Left colon (tissue), 2 donors: ENCODE measurements at regions not wholly inside any gene's neighbourhood (a gene's known extent, or its start where the extent isn't known, plus 50 kb on each side); places are given as distances from the start of the nearest gene placed in this dataset.
A peak's percentile ranks its signal among the peaks of the same experiment; 100 is the strongest.

Experiments
- ATAC-seq: fragments of 200-7000 bp; cut with Tn5 transposase; one replicate; pipeline ENCODE4 v1.9.1; 2020; ENCODE audit warnings: mild to moderate bottlenecking, moderate library complexity
- DNase-seq, 2 donors: peaks; one replicate each; pipeline ENCODE4 v3.0.0-alpha.2; 2020
- intact Hi-C, 2 donors: fragments of 100-400 bp; cut with DNase I in 1 of 2; cut with micrococcal nuclease in 1 of 2; formaldehyde crosslinking; loops; one replicate each; pipeline versions ENCODE4 v1.11.2 to v1.14.0; 2022; cut with DNase I, micrococcal nuclease
- donor health status: DM: no; HTN: no; CAD: no.
- donor health status: DM: yes; HTN: yes; CAD: no.

DNA sequence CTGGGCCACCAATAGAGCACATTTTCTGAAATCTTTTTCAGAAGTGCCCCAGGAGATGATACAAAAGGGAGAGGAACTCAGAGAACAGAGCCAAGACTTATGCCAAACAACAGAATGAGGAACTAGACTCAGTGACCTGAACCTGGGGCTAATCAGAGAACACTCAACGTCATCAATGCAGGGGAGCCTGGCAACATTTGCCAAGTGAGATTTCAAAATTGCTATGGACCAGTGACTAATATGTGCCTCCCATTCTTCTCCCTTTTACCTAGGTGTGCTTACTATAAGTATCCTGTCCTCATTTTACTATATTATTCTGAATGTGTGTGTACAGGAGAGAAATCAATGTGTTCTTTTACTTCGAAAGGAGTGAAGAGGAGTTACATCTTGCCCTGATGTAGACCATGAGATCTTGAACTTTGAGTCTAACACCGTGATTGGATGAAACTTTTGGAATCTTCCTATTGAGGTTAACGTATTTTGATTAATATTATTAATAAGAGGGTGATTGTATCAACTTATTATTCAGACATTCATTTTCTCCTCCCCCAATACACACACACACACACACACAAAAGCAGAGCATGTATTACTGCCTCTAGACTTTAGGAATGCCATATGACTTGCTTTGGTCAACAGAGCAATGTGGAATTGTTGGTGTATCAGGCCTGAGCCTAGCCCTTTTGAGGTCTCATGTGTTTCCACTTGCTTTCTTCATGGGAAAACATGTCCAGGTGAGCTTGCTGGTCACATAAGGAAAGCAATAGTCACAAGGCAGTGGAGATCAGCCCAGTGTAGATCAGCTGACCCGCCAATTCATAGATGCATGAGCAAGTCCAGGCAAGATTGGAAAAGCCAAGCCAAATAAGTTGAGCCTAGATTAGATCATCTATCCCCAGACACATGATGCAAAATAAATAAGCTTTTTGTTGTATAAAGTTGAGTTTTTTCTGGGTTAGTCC is 80.3 kb upstream of the ETS2 start:
- intact Hi-C loops, result no loop called here
- no peak for ATAC-seq
- DNase-seq, result no peak

DNA sequence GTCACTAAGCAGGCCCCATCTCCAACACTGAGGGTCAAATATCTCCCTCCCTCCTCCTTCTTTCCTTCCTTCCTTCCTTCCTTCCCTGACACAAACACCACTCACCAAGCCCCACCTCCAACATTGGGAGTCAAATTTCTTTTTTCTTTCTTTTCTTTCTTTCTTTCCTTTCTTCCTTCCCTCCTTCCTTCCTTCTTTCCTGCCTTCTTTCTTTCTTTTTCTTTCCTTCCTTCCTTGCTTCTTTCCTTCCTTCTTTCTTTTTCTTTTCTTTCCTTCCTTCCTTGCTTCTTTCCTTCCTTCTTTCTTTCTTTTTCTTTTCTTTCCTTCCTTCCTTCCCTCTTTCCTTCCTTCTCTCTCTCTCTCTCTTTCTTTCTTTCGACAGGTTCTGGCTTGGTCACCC is 79.2 kb upstream of the ETS2 start:
- ATAC-seq (no peak), DNase-seq (no peak)
- intact Hi-C loops, result no loop called here

DNA sequence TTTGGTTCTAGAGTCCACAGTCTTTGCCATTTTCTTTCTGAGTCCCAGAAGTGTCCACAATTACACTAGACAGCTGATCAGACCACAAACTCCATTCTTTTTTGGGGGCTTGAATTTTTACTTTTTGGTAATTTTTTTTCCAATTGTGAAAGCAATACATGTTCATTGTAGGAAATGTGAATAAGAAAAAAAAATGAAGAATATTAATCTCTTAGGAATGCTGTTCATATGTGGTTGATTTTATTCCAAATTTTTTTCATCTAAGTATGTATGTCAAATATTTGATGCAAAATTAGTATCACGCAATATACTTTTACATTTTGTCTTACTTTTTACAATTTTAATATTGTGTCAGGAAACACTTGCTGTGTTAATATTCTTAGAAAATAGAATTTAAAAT is 76.4 kb upstream of the ETS2 start:
- no peak for DNase-seq
- intact Hi-C loops, result no loop called here
- ATAC-seq, result no peak

DNA sequence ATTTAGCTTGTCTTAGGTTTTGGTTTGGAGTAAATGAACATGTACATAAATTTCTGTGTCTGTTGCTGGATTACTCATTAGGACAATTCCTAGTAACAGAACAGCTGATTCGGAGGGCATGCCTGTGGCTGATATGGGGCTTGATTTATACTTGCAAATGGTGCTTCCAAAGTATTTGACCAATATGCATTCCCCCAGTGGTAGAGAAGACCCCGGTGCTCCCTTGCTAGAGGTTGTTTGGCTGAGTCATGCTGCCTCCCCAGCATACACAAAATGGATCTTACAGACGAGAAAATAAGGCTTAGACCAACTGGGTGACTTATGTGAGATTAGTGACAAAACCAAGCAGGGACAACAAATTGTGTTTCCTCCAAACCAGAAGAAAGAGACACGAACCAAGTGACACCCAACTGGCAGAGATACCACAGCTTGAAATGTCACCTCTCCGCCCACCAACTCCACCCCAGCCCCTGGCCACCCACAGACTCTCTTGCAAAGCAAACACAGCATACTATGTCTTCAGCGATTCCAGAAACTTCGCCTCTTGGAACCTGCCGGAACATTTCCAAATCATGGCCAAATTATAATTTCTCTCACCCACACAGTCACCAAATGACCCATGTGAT is 75.9 kb upstream of the ETS2 start:
- DNase-seq (no peak), ATAC-seq (no peak)
- intact Hi-C loops, result loop anchor here (5.0 to 10.0 kb wide), 2 partner anchors 397 to 405 kb away; no protein-coding TSS in a partner anchor

GRCh38 chr21:38733972-38734546 is 71.7 kb upstream of the ETS2 start:
- DNase-seq, result peak; percentile 79 to 95
- peak; percentile 78 for ATAC-seq
- intact Hi-C loops, result loop anchor here (5.0 to 10.0 kb wide), 2 partner anchors 393 to 401 kb away; no protein-coding TSS in a partner anchor

- intact Hi-C loops, result loop anchor here (5.0 to 10.0 kb wide), 2 partner anchors 392 to 400 kb away; no protein-coding TSS in a partner anchor
- ATAC-seq (peak; percentile 12), DNase-seq (no peak)
These were observed 70.9 kb upstream of the ETS2 start for GRCh38 chr21:38734646-38735365.

GRCh38 chr21:38735626-38736206 is 70.0 kb upstream of the ETS2 start:
- ATAC-seq (peak; percentile 60), DNase-seq (no peak)
- intact Hi-C loops, result loop anchor here in 1 of 2 donors (10.0 kb wide), 1 partner anchor 399 kb away; no protein-coding TSS in a partner anchor

GRCh38 chr21:38740090-38740489 is 65.6 kb upstream of the ETS2 start:
- ATAC-seq (peak; percentile 70), DNase-seq (peak in 1 of 2 donors; percentile 60)
- intact Hi-C loops, result no loop called here

DNA sequence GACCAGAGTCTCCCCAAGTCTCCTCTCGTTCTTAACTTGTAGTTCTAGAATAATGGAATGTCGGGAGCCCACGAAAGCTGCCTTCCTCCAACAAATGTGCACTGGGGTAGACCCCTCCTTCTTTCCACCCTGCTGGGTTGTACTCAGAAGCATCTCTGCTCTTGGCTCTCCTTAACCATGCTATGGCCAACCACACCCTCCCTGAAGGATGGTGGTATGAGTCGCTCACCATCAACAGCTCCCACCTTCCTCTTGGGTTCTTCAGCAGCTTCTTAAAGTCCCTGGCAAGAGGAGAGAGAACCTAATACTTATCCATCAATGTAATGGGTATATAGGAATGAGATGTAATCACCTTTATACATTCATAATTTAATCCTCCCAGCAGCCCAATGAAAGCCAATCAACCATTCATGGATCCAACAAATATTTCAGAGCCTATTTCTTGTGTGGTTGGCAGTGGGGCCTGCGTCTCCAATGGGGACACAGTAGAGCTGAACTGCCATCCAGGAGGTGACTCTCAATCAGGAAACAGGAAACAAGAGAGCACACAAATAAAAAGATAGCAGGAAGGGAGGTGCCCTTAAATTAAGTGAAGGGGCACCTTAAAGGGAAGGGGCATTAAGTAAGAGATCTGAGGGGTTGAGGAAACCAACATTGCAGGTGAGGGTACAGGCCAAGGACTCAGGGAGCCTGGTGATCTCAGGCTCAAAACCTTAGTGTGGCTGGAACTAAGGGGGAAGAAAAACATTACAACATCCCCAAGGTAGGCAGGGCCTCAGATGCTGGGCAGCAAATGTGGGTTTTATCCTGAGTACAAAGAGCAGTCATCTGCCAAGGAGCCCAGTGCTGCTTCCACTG is 64.4 kb upstream of the ETS2 start:
- DNase-seq (no peak), ATAC-seq (peak; percentile 68)
- intact Hi-C loops, result no loop called here

DNA sequence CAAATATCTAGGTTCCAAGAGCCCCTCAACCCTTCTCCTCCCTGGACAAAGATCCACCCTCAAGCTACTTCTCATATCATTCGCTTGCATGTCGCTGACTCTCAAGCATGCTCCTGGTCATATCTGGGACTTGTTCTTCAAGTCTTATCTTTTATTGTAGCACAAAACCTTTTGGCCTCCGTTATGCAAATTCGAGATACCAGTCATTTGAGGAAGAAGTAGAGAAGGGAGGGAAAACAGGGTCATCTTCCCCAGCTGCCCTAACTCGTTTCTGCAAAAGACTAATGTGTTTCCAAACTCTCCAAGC is 63.8 kb upstream of the ETS2 start:
- peak in 1 of 2 donors; percentile 46 for DNase-seq
- peak; percentile 68 for ATAC-seq
- intact Hi-C loops, result no loop called here

DNA sequence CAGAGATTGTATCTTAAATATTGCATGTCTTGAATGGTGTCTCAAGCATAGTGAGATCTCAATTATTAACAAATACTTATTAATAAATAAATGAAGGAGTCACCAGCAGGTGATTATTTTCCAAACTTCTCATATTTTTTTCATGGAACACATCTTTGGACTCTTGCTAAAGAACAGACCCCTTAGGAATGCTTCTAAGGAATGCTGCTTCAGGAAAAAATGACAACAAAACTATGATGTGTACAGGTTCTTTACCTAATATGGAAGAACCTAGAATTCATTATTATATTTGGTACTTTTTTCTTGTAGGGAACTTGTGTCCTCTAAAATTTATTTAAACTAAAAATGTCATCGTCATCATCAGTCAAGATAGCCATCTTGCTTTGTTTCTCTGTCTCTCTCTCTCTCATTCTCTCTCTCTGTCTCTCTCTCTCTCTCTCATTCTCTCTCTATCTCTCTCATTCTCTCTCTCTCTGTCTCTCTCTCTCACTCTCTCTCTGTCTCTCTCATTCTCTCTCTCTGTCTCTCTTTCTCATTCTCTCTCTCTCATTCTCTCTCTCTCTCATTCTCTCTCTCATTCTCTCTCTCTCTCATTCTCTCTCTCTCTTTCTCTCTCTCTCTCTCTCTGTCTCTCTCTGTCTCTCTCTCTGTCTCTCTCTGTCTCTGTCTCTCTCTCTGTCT is 63.0 kb upstream of the ETS2 start:
- intact Hi-C loops, result no loop called here
- ATAC-seq (no peak), DNase-seq (no peak)

GRCh38 chr21:38743772-38744529 is 61.8 kb upstream of the ETS2 start:
- intact Hi-C loops, result no loop called here
- no peak for DNase-seq

DNA sequence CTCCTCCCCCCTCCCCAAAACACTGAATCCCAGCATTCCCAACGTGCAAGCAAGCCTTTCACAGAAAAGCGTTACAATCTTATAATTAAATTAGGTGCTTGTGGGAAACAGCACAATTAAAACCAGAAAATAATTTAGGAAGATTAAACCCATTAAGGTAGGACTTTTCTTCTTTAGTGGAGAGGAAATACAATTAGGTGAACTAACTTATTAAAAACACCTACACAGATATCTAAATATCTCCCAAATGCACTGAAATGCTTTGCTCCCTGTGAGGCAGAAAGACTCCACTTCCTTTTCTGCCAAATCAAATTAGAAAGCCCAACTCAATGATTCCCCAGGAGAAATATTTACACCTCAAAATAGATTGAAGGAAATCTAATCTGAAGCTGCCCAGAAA is 60.9 kb upstream of the ETS2 start:
- intact Hi-C loops, result no loop called here
- DNase-seq, result no peak
- no peak for ATAC-seq

More at GRCh38 chr21:38743772-38744529, 61.8 kb upstream of the ETS2 start:
- no peak for ATAC-seq

DNA sequence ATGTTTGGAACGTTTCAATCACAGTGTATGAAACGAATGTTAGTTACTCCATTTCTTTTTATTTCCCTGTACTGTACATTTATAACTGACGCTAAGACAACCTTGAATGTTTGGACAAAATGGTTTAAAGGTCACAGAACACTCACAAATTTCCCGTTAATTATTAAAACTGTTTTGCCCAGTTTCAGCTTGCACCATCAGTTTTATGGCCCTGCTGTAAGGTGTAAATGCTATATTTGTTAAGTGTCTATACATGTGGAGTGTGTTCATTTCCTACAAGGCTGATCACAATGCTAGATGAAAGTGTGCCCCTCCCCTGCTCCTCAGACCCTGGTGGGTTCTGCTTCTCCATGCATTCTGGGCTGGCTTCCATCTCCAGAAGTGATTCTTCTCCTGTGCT is 57.9 kb upstream of the ETS2 start:
- ATAC-seq (peak; percentile 83), DNase-seq (no peak)
- intact Hi-C loops, result no loop called here

DNA sequence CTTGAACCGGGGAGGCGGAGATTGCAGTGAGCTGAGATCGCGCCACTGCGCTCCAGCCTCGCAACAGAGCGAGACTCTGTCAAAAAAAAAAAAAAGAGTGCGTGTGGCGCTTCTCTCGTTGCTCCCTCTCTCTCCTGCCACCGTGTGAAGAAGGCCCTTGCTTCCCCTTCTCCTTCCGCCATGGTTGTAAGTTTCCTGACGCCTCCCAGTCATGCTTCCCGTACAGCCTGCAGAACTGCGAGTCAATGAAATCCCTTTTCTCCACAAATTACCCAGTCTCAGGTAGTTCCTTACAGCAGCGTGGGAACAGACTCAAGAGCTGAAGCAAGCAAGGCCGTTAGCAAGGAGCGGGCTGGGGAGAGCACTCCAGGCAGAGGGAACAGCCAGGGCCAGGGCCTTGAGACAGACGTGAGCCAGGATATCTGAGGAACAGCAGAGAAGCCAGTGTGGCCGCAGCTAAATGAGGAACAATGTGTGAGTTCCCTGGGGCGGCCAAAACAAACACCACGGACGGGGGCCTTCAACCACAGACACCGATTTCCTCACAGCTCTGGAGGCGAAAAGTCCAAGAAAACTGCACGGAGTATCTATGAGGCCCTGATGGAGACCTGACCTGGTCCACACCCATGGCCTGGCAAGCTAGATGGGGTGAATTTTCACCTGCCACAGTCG is 54.2 kb upstream of the ETS2 start:
- ATAC-seq (no peak), DNase-seq (no peak)
- intact Hi-C loops, result no loop called here

DNA sequence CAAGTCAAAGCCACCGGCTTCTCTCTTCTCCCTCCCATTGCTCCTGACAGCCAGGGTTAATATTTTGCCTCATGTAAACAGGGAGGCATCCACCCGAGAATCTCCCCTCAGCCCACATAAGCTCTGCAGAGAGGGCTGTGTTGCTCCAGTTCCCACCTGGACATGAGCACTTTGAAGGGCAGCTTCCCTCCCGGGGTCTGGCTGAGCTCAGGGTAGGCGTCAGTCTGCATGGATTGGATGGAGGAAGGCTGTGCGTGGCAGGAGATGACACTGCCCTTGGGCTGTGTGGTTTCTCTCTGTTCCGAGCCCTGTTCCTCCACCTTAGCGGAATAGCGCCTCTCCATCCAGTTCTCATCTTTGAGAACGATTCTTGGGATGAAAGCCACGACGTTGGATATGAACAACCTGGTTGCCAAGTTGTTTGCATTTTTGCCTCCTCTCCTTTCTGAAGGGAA is 53.7 kb upstream of the ETS2 start:
- ATAC-seq (no peak), DNase-seq (no peak)
- intact Hi-C loops, result no loop called here
